Smooth muscle cell (in vitro differentiated cells): ENCODE measurements at regions not wholly inside any gene's neighbourhood (a gene's known extent, or its start where the extent isn't known, plus 50 kb on each side); places are given as distances from the start of the nearest gene placed in this dataset.

ENCODE experiments used
- DNase-seq: peaks from one replicate; lab custom pipeline; 2025; ENCODE audit not compliant: unreplicated experiment; lab: John Stamatoyannopoulos, UW
- H2AFZ ChIP-seq: fragments of 200-600 bp; sonication (generic); 2 replicates; pipeline ENCODE4 v1.6.0; 2016; ENCODE audit warnings: antibody characterized with exemption, low read depth, mild to moderate bottlenecking
- H3F3A ChIP-seq: fragments of 200-600 bp; sonication (generic); 2 replicates; pipeline ENCODE4 v1.6.0; 2017; ENCODE audit warnings: antibody characterized with exemption, low read depth
- H3K27ac ChIP-seq: fragments of 200-600 bp; sonication (generic); 2 replicates; pipeline ENCODE4 v1.5.1; 2016; ENCODE audit warnings: low read depth, mild to moderate bottlenecking
- H3K27me3 ChIP-seq: fragments of 200-600 bp; sonication (generic); 2 replicates; pipeline ENCODE4 v1.6.1; 2016; ENCODE audit warnings: low read depth, mild to moderate bottlenecking
- H3K36me3 ChIP-seq: fragments of 200-600 bp; sonication (generic); 2 replicates; pipeline ENCODE4 v1.5.1; 2016; ENCODE audit warnings: low read depth
- H3K4me1 ChIP-seq: fragments of 200-600 bp; sonication (generic); 2 replicates; pipeline ENCODE4 v1.5.1; 2016; ENCODE audit warnings: low read depth
- H3K4me2 ChIP-seq: fragments of 200-600 bp; sonication (generic); 2 replicates; pipeline ENCODE4 v1.6.0; 2016; ENCODE audit warnings: mild to moderate bottlenecking
- H3K4me3 ChIP-seq: fragments of 200-600 bp; sonication (generic); 2 replicates; pipeline ENCODE4 v1.5.1; 2016; ENCODE audit warnings: mild to moderate bottlenecking
- H3K79me2 ChIP-seq: fragments of 200-600 bp; sonication (generic); 2 replicates; pipeline ENCODE4 v1.6.0; 2016; ENCODE audit warnings: low read depth, mild to moderate bottlenecking
- H3K9ac ChIP-seq: fragments of 200-600 bp; sonication (generic); 2 replicates; pipeline ENCODE4 v1.6.0; 2016; ENCODE audit warnings: low read depth
- H3K9me3 ChIP-seq: fragments of 200-600 bp; sonication (generic); replicated peaks from 2 replicates; pipeline ENCODE4 v1.5.1; 2016; ENCODE audit warnings: low read depth
- H4K20me1 ChIP-seq: fragments of 200-600 bp; sonication (generic); 2 replicates; pipeline ENCODE4 v1.6.0; 2016; ENCODE audit warnings: low read depth
- WGBS: methylation state at CpG from one replicate; pipeline ENCODE4 v1.1.7; 2016; ENCODE audit warnings: low lambda C conversion rate; 5-methylcytosine and 5-hydroxymethylcytosine counted together
- TF ChIP-seq, protein P1 (sequence below): fragments of 200-600 bp; sonication (generic); IDR thresholded peaks from 2 replicates; pipeline ENCODE4 v1.5.1; 2017; ENCODE audit warnings: borderline replicate concordance, mild to moderate bottlenecking, antibody characterized with exemption; ENCODE audit not compliant: insufficient read depth, poor library complexity, severe bottlenecking

DNA sequence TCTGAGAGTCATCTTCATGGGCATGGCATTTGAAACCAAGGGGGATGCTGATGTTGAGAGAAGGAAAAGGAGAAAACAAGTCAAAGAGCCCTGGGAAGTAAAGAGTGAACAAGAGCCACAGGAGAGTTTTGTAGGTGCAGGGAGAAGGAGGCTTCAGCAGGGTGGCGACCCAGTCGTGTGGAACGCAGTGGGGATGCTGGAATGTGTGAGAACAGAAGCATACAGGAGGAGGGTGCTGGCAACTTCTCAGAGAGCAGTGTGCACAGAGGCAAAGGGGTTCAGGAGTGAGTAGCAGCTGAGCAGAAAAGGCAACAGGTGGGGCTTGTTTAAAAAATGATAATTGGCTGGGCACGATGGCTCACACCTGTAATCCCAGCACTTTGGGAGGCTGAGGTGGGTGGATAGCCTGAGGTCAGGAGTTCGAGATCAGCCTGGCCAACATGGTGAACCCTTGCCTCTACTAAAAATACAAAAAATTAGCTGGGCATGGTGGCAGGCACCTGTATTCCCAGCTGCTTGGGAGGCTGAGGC, 75.8 kb upstream of the PLET1 start:
- H3K9me3 ChIP-seq, result no peaks in the 10 kb centered on the region
- no peak overlapping the region for H3K9ac ChIP-seq
- H3K27ac ChIP-seq, result no peak overlapping the region
- H4K20me1 ChIP-seq, result no peaks in the 10 kb centered on the region
- no peaks in the 10 kb centered on the region for H3K4me1 ChIP-seq
- no peaks in the 10 kb centered on the region for H3F3A ChIP-seq
- no peak for DNase-seq
- no peaks in the 10 kb centered on the region for H3K27me3 ChIP-seq
- H3K4me3 ChIP-seq, result no peak overlapping the region
- WGBS, result 91% methylated on average over 5 of the region's 5 CpGs
- no peak overlapping the region for H3K4me2 ChIP-seq
- no peaks in the 10 kb centered on the region for H3K36me3 ChIP-seq
- no peak overlapping the region for H2AFZ ChIP-seq
- H3K79me2 ChIP-seq, result no peaks in the 10 kb centered on the region
- TF ChIP-seq, protein P1, sequence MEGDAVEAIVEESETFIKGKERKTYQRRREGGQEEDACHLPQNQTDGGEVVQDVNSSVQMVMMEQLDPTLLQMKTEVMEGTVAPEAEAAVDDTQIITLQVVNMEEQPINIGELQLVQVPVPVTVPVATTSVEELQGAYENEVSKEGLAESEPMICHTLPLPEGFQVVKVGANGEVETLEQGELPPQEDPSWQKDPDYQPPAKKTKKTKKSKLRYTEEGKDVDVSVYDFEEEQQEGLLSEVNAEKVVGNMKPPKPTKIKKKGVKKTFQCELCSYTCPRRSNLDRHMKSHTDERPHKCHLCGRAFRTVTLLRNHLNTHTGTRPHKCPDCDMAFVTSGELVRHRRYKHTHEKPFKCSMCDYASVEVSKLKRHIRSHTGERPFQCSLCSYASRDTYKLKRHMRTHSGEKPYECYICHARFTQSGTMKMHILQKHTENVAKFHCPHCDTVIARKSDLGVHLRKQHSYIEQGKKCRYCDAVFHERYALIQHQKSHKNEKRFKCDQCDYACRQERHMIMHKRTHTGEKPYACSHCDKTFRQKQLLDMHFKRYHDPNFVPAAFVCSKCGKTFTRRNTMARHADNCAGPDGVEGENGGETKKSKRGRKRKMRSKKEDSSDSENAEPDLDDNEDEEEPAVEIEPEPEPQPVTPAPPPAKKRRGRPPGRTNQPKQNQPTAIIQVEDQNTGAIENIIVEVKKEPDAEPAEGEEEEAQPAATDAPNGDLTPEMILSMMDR, result no peak

DNA sequence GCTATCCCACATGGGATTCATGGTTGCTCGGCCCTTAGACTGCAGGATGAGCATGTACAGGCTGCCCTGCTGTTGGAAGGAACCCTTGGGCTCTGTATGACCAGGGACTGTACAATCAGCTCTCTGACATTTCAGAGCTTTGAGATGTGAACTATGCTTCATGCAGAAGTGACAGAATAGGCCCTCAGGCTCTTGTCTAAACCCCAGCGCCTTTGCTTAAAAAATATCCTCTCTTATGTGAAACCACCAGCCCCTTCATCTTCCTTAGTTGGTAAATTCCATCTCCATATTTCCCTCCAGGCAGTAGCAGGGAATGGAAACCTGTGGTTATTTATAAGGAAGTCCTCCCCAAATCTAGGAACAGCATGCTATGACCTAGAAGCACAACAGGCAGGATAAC, 78.9 kb upstream of the PLET1 start:
- no peak for DNase-seq
- Histone ChIP-seq H3K36me3 (no peaks in the 10 kb centered on the region), H3K79me2 (no peaks in the 10 kb centered on the region), H2AFZ (no peak overlapping the region), H3K9me3 (no peaks in the 10 kb centered on the region), H3K27me3 (no peaks in the 10 kb centered on the region), H4K20me1 (no peaks in the 10 kb centered on the region), H3K4me2 (no peak overlapping the region), H3K9ac (no peak overlapping the region), H3K4me3 (no peak overlapping the region), H3K27ac (no peak overlapping the region), H3K4me1 (no peaks in the 10 kb centered on the region), H3F3A (no peaks in the 10 kb centered on the region)
- WGBS, result 61% methylated on average over 2 of the region's 2 CpGs
- TF ChIP-seq, protein P1, result no peak

DNA sequence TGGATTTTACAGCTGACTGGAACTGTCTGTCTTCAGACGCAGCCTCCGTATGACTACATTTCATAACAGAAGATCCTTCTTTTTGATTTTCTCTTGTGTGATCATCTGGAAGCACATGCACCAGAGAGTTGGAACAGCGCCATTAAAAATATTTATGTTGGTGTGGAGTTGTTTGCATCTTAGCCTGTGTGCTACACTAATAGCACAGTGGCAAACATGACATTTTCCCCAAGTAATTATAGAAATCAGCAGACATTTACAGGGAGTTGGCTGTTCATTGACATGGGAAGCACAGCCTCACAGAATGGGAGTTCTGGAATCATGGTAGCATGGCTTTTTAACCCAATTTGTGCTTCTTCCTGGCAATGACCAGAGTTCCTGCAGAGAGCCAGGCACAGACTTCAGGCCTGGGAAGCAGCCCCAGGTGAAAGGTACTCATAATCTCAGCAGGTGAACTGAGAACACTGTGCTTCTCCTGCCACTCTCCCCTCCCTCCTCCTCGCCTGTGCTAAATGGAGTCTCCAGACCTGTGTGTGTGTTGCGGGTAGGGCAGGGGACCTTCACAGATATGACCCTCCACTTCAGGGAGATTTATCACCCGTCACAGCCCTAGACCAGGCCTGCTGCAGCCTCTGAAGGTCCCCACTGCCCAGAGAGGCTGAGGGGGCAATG, 82.8 kb upstream of the PLET1 start:
- H3K36me3 ChIP-seq, result no peaks in the 10 kb centered on the region
- no peak overlapping the region for H3K9ac ChIP-seq
- no peaks in the 10 kb centered on the region for H3K4me1 ChIP-seq
- no peaks in the 10 kb centered on the region for H4K20me1 ChIP-seq
- H3F3A ChIP-seq, result no peaks in the 10 kb centered on the region
- H3K27me3 ChIP-seq, result no peaks in the 10 kb centered on the region
- no peak overlapping the region for H3K4me3 ChIP-seq
- WGBS, result 88% methylated on average over 6 of the region's 6 CpGs
- no peaks in the 10 kb centered on the region for H3K79me2 ChIP-seq
- H3K27ac ChIP-seq, result no peak overlapping the region
- no peak overlapping the region for H2AFZ ChIP-seq
- H3K9me3 ChIP-seq, result no peaks in the 10 kb centered on the region
- no peak for DNase-seq
- no peak overlapping the region for H3K4me2 ChIP-seq
- TF ChIP-seq, protein P1, result no peak

DNA sequence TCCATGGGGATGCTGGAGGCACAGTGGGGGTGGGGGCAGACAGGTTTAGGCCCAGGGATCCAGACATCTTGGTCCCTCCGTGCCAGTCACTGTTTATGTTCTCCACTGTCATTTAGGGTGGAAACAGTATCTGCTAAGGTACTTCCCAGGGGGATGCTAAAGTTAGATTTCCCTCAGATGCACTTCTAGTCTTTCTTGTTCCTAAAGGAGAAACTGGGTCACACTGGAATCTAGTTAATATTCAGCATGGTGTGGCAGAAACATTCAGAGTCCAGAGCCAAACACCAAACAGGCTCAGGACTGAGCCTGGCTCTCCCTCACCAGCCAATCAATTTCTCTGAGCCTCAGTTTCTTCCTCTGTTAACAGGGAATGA, 83.4 kb upstream of the PLET1 start:
- H3K4me3 ChIP-seq, result no peak overlapping the region
- H2AFZ ChIP-seq, result no peak overlapping the region
- no peak for DNase-seq
- no peak overlapping the region for H3K27ac ChIP-seq
- no peaks in the 10 kb centered on the region for H4K20me1 ChIP-seq
- H3K36me3 ChIP-seq, result no peaks in the 10 kb centered on the region
- WGBS, result 80% methylated on average over 1 of the region's 1 CpG
- no peak overlapping the region for H3K9ac ChIP-seq
- no peaks in the 10 kb centered on the region for H3F3A ChIP-seq
- H3K79me2 ChIP-seq, result no peaks in the 10 kb centered on the region
- H3K4me2 ChIP-seq, result no peak overlapping the region
- TF ChIP-seq, protein P1, result no peak
- H3K9me3 ChIP-seq, result no peaks in the 10 kb centered on the region
- H3K4me1 ChIP-seq, result no peaks in the 10 kb centered on the region
- H3K27me3 ChIP-seq, result peaks cover 3% of the 10 kb centered on the region
